ENCODE measurements at regions not wholly inside any gene's neighbourhood (a gene's known extent, or its start where the extent isn't known, plus 50 kb on each side); places are given as distances from the start of the nearest gene placed in this dataset.

DNA sequence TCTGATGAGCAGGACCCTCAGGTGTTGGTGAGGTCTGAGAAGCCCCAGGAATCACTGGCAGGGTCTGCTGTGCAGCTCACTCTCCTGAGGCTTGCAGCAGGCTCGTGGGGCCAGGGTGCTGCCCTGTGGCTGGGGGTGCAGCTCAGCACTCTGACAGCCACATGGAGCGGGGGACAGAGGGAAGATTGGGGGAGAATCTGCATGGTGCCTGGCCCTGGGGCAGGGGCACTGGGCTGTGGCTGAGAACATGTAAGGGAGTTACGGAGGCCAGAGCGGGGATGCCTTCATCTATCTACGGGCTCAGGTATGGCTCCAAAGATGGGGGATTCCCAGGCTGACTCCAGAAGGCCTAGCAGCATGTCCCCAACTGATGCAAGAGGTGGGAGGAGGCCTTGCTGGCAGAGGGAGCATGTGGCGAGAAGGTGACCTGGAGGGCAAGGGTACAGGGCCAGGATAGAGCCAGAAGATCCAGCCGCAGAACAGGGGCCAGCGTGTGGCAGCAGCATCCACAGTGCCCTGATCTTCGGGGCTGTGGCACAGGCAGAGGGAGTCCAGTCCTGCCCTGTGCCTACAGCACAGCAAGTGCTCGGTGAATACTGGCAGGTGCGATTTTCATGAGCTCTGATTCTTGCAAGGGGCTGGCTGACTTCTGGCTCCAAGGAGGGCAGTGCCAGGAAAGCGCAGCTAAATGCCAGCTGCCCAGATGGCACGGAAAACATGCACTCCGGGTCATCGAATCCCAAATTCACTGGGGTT lies 184.7 kb downstream of the CTTN start:
- Histone ChIP-seq H3K4me3 (ENCODE audit: low read length) (no peak overlapping the region), H3K36me3 (ENCODE audit: control insufficient read depth, insufficient read depth, low read length) (no peaks in the 10 kb centered on the region), H3K4me1 (ENCODE audit: control insufficient read depth, insufficient read depth, low read length) (no peaks in the 10 kb centered on the region), H3K27ac (ENCODE audit: low read length) (no peak overlapping the region), H3K27me3 (ENCODE audit: control insufficient read depth, insufficient read depth, low read length) (peaks cover 2% of the 10 kb centered on the region), H3K9me3 (replicated peaks; ENCODE audit: control insufficient read depth, low read depth, low read length) (no peaks in the 10 kb centered on the region)
- DNase-seq = no peak
- WGBS (ENCODE audit: insufficient coverage) = 67% methylated on average over 15 of the region's 15 CpGs

DNA sequence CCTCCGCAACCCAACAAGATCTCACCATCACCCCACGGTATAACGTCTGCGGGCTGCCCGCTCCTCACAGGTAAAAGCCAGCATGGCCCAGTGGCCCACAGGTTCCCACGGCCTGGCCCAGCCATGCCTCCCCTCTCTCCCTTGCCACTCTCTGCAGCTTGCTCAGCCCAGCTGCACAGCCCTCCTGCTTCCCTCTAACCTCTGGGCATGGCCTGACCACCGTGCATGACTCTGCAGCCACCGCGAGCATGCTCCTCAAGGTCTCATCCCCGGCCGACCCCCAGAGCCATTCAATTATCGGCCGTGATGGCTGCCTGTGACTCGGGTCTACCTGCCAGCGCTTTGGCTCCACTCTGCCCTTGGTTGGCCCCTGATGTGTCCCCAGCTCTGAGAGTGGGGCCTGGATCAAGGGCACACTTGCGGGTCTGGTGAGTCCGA lies 185.5 kb downstream of the CTTN start:
- Histone ChIP-seq H3K36me3 (ENCODE audit: control insufficient read depth, insufficient read depth, low read length) (no peaks in the 10 kb centered on the region), H3K9me3 (replicated peaks; ENCODE audit: control insufficient read depth, low read depth, low read length) (no peaks in the 10 kb centered on the region), H3K4me3 (ENCODE audit: low read length) (no peak overlapping the region), H3K27me3 (ENCODE audit: control insufficient read depth, insufficient read depth, low read length) (peaks cover 2% of the 10 kb centered on the region), H3K4me1 (ENCODE audit: control insufficient read depth, insufficient read depth, low read length) (no peaks in the 10 kb centered on the region), H3K27ac (ENCODE audit: low read length) (no peak overlapping the region)
- 86% methylated on average over 16 of the region's 17 CpGs for WGBS (ENCODE audit: insufficient coverage)
- no peak for DNase-seq

DNA sequence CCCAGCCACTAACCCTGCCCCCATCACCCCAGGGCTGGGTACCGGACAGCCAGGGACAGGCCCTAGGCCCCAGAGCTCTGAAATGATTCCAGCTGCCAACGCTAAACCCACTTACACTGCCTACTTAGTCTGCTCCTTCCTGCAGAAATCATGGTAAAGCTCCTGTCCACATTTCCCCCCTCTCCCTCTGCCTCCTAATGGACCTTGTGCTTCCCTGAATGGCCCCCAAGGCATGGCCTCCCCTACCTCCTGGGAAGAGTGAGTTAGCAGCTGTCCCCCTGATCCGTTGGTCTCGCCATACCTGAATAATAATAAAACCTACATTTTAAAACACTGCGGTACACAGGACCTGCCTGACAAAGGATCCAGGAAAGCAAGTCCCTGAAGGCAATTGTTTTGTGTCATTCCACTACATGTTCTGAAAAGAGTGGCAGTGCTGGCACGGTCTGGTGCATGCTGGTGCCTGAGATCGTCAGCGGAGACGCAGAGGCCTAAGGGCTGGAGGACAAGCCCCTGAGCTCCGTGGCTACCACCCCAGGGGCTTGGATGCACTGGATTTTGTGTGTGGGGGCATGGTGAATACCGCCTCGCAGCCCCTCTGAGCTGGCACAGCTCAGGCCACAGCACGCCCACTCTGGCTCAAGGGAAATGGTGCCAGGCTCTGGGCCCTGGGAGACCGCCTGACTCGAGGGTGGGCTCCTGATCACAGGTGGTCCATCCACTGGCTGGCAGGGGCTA lies 186.3 kb downstream of the CTTN start:
- Histone ChIP-seq H3K27me3 (ENCODE audit: control insufficient read depth, insufficient read depth, low read length) (peaks cover 2% of the 10 kb centered on the region), H3K9me3 (replicated peaks; ENCODE audit: control insufficient read depth, low read depth, low read length) (no peaks in the 10 kb centered on the region), H3K36me3 (ENCODE audit: control insufficient read depth, insufficient read depth, low read length) (no peaks in the 10 kb centered on the region), H3K4me3 (ENCODE audit: low read length) (no peak overlapping the region), H3K4me1 (ENCODE audit: control insufficient read depth, insufficient read depth, low read length) (no peaks in the 10 kb centered on the region), H3K27ac (ENCODE audit: low read length) (no peak overlapping the region)
- no peak for DNase-seq
- 75% methylated on average over 13 of the region's 15 CpGs for WGBS (ENCODE audit: insufficient coverage)

DNA sequence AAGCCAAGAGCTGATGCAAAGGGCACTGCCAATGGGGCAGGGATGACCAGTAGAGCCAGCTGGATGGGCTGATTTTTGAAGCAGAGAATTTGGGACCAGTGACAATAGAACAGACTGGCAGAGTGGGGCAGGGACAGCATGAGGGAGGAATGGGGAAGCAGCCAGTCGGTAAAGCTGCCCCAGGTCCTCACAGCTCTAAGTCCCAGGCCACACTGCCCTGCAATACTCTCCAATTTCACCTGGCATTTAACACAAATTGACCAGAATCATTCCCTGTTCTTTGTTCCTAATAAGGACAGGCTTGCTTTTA lies 186.9 kb downstream of the CTTN start:
- no peaks in the 10 kb centered on the region for H3K4me1 ChIP-seq (ENCODE audit: control insufficient read depth, insufficient read depth, low read length)
- H3K36me3 ChIP-seq (ENCODE audit: control insufficient read depth, insufficient read depth, low read length) = no peaks in the 10 kb centered on the region
- WGBS (ENCODE audit: insufficient coverage) = no CpG with 5 or more reads among the region's 1 CpG
- DNase-seq = no peak
- H3K9me3 ChIP-seq (replicated peaks; ENCODE audit: control insufficient read depth, low read depth, low read length) = no peaks in the 10 kb centered on the region
- H3K4me3 ChIP-seq (ENCODE audit: low read length) = no peak overlapping the region
- peaks cover 2% of the 10 kb centered on the region for H3K27me3 ChIP-seq (ENCODE audit: control insufficient read depth, insufficient read depth, low read length)
- no peak overlapping the region for H3K27ac ChIP-seq (ENCODE audit: low read length)

DNA sequence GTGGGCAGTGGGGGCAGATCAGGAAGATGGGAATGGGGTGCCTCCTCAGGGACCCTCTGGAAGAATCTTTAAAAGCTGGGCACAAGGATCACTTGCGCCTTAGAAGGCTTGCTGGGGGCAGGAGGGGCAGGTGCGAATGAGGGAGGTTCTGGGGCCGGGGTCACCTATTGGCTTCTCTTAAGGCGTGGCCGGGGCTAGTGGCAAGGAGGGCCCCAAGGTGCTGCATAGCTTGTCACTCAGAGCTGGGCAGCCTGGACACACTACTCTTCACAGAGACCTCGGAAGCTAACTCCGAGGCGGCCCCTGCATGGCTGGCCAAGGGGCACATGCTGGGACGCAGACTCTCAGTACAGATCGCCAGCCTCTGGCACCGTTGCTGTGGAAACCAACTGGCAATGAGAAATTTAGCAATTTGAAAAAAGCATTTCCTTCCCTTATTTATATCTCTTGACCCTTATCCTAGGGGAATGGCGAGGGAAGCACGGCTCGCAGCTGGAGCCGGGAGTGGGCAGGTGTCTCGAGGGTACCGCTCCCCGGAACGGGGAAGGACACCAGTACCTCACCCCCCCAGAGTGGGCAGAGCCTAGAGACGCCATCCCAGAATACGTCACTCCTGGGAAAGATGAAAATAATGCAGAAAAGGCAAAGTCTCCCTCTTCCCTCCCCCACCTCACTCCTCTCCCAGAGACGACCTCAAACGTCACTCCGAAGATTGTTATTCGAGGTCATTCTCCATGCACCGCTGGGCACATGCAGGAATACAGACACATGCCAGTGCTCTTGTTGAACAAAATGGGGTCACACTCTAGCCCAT lies 188.1 kb downstream of the CTTN start:
- no peak for DNase-seq
- Histone ChIP-seq H3K36me3 (ENCODE audit: control insufficient read depth, insufficient read depth, low read length) (no peaks in the 10 kb centered on the region), H3K27me3 (ENCODE audit: control insufficient read depth, insufficient read depth, low read length) (peaks cover 2% of the 10 kb centered on the region), H3K9me3 (replicated peaks; ENCODE audit: control insufficient read depth, low read depth, low read length) (no peaks in the 10 kb centered on the region), H3K4me1 (ENCODE audit: control insufficient read depth, insufficient read depth, low read length) (no peaks in the 10 kb centered on the region), H3K4me3 (ENCODE audit: low read length) (no peak overlapping the region), H3K27ac (ENCODE audit: low read length) (no peak overlapping the region)
- 84% methylated on average over 15 of the region's 26 CpGs for WGBS (ENCODE audit: insufficient coverage)

DNA sequence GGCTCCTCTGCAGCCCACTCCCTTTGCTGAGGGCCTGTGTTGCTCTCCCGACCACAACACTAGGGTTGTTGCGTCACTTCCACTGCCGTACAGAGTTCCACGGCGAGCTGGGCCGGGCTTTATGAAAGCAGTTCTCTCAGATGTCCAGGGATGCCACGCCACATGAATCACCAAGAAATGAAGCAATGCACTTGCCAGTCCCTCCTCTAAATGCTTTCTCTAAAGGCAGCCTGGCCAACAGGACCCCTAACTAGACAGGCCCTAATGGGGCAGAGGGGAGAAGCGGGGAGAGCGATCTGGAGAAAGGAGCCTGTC lies 188.7 kb downstream of the CTTN start:
- no peaks in the 10 kb centered on the region for H3K36me3 ChIP-seq (ENCODE audit: control insufficient read depth, insufficient read depth, low read length)
- no peaks in the 10 kb centered on the region for H3K4me1 ChIP-seq (ENCODE audit: control insufficient read depth, insufficient read depth, low read length)
- no peaks in the 10 kb centered on the region for H3K9me3 ChIP-seq (replicated peaks; ENCODE audit: control insufficient read depth, low read depth, low read length)
- WGBS (ENCODE audit: insufficient coverage) = 86% methylated on average over 7 of the region's 9 CpGs
- H3K27me3 ChIP-seq (ENCODE audit: control insufficient read depth, insufficient read depth, low read length) = peaks cover 2% of the 10 kb centered on the region
- no peak overlapping the region for H3K27ac ChIP-seq (ENCODE audit: low read length)
- no peak overlapping the region for H3K4me3 ChIP-seq (ENCODE audit: low read length)
- no peak for DNase-seq

DNA sequence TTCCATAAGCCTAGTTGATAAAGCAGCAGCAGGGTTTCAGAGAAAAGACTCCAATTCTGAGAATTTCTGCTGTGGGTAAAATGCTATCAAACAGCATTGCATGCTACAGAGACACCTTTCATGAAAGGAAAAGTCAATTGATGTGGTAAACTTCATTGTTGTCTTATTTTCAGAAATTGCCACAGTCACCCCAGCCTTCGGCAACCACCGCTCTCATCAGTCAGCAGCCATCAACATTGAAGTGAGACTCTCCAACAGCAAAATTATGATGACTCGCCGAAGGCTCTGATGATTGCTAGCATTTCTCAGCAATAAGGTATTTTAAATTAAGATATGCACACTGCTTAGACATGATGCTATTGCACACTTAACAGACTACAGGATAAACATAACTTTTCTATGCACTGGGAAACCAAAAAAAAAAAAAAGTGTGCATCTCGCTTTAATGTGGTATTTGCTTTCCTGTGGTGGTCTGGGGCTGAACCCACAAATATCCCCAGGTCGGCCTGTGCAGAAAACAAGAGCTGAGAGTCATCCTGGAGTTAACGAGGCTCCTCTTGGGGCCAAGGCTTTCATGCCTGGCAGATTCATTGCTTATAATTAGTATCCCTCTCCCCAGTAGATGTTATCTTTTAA lies 192.1 kb downstream of the CTTN start:
- H3K27me3 ChIP-seq (ENCODE audit: control insufficient read depth, insufficient read depth, low read length) = no peaks in the 10 kb centered on the region
- no peak overlapping the region for H3K4me3 ChIP-seq (ENCODE audit: low read length)
- no peaks in the 10 kb centered on the region for H3K36me3 ChIP-seq (ENCODE audit: control insufficient read depth, insufficient read depth, low read length)
- no CpG with 5 or more reads among the region's 7 CpGs for WGBS (ENCODE audit: insufficient coverage)
- peaks cover 3% of the 10 kb centered on the region for H3K4me1 ChIP-seq (ENCODE audit: control insufficient read depth, insufficient read depth, low read length)
- DNase-seq = no peak
- H3K9me3 ChIP-seq (replicated peaks; ENCODE audit: control insufficient read depth, low read depth, low read length) = no peaks in the 10 kb centered on the region
- no peak overlapping the region for H3K27ac ChIP-seq (ENCODE audit: low read length)

DNA sequence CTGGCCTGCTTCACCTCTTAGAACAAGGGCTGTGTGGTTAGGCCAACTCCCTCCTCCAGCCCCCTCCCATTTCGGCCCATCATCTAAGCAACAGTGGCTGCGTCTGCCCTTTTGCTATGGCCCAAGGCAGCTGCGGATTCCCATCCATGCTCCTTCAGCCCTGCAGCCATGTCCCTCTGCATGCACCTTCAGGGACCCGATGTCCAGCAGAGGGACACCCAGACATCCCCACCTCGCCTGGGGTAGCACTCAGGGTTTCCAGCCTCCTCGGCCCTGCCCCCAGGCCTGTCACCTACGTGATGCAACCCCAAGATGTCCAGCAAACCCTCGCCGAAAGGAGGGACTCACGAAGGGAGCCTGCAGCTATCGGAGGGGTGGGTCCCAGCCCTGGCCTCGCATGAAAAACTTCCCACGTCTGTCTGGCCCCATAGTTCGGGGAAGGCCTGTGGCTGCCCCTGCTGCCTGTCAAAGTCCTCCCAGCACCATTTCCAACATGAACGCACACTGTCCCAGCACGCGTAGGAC lies 194.4 kb downstream of the CTTN start:
- peaks cover 3% of the 10 kb centered on the region for H3K4me1 ChIP-seq (ENCODE audit: control insufficient read depth, insufficient read depth, low read length)
- no peak overlapping the region for H3K4me3 ChIP-seq (ENCODE audit: low read length)
- no peaks in the 10 kb centered on the region for H3K9me3 ChIP-seq (replicated peaks; ENCODE audit: control insufficient read depth, low read depth, low read length)
- WGBS (ENCODE audit: insufficient coverage) = 83% methylated on average over 13 of the region's 17 CpGs
- H3K27ac ChIP-seq (ENCODE audit: low read length) = no peak overlapping the region
- no peak for DNase-seq
- no peaks in the 10 kb centered on the region for H3K36me3 ChIP-seq (ENCODE audit: control insufficient read depth, insufficient read depth, low read length)
- peaks cover 2% of the 10 kb centered on the region for H3K27me3 ChIP-seq (ENCODE audit: control insufficient read depth, insufficient read depth, low read length)

DNA sequence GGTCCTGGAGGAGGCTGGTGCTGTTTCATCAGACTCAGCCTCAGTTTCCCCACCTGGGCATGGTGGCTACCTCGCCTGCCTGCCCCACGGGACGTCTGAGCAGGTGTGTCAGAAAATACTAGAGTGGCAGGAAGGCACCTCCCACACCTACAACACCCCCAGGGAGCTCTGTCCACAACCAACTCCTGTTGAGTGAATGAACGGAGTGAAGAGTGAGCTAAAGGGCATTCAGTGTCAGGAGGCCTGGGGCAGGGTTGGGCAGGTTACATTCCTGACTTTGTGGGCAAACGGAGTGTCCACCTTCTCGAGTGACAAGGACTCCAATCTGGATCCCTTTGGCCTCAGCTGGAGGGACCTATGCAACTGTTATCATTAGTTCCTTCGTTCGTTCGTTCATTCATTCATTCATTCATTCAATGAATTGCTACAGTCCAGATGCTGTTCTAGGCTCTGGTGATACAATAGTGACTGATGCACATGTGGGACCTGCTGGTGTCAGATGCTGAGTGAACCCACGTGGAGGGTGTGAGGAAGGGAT lies 195.2 kb downstream of the CTTN start:
- DNase-seq = no peak
- peaks cover 2% of the 10 kb centered on the region for H3K27me3 ChIP-seq (ENCODE audit: control insufficient read depth, insufficient read depth, low read length)

More for the DNA sequence above, 195.2 kb downstream of the CTTN start:
- no peak overlapping the region for H3K27ac ChIP-seq (ENCODE audit: low read length)
- WGBS (ENCODE audit: insufficient coverage) = 85% methylated on average over 3 of the region's 10 CpGs
- H3K36me3 ChIP-seq (ENCODE audit: control insufficient read depth, insufficient read depth, low read length) = no peaks in the 10 kb centered on the region
- H3K4me1 ChIP-seq (ENCODE audit: control insufficient read depth, insufficient read depth, low read length) = peaks cover 3% of the 10 kb centered on the region
- no peaks in the 10 kb centered on the region for H3K9me3 ChIP-seq (replicated peaks; ENCODE audit: control insufficient read depth, low read depth, low read length)
- H3K4me3 ChIP-seq (ENCODE audit: low read length) = no peak overlapping the region
